ENCODE measurements at regions not wholly inside any gene's neighbourhood (a gene's known extent, or its start where the extent isn't known, plus 50 kb on each side); places are given as distances from the start of the nearest gene placed in this dataset.
"Not testable (repeated sequence)": the region's sequence is repeated elsewhere in the genome, so short reads cannot be mapped to it uniquely, and the experiment has no call there.

DNA sequence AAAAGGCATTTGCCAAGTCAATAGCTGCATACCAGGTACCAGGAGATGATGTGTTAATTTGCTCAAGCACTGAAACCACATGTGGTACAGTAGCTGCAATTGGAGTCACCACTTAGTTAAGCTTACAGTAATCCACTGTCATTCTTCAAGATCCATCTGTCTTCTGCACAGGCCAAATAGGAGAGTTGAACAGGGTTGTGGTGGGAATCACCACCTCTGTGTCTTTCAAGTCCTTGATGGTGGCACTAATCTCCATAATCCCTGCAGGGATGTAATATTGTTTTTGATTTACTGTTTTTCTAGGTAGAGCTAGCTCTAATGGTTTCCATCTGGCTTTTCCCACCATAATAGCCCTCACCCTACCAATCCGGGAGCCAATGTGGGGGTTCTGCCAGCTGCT is 91.9 kb downstream of the FCRL5 start:
- Mint-ChIP-seq H3K9me3 (no peaks in the 10 kb centered on the region), H3K27ac (no peak overlapping the region), H3K27me3 (ENCODE audit: low read depth) (no peaks in the 10 kb centered on the region)

DNA sequence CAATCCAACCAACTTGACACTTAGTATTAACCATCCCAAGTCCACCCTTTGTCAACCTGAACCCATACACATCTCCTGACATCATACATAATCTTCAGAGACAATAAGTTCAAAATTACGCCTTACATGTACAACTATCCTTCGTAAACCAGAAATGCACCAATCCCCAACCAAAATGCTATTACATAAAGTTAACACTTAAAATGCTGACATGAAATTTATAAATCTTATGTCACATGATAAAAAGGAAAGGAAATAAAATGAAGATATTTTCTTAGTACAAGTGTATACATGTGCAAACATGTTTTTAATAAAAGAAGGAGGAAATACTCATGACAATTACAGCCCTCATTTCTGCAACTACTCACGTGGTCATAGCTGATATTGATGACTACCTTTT is 95.0 kb downstream of the FCRL5 start:
- H3K36me3 Mint-ChIP-seq (ENCODE audit: low read depth), result no peaks in the 10 kb centered on the region
- H3K27me3 Mint-ChIP-seq (ENCODE audit: low read depth), result peaks cover 4% of the 10 kb centered on the region
- no peak overlapping the region for H3K4me3 Mint-ChIP-seq
- H3K9me3 Mint-ChIP-seq, result no peaks in the 10 kb centered on the region
- no peaks in the 10 kb centered on the region for H3K4me1 Mint-ChIP-seq (ENCODE audit: low read depth)
- H3K27ac Mint-ChIP-seq, result no peak overlapping the region

More for the DNA sequence above, 91.9 kb downstream of the FCRL5 start:
- no peaks in the 10 kb centered on the region for H3K36me3 Mint-ChIP-seq (ENCODE audit: low read depth)
- no peaks in the 10 kb centered on the region for H3K4me1 Mint-ChIP-seq (ENCODE audit: low read depth)
- no peak overlapping the region for H3K4me3 Mint-ChIP-seq

DNA sequence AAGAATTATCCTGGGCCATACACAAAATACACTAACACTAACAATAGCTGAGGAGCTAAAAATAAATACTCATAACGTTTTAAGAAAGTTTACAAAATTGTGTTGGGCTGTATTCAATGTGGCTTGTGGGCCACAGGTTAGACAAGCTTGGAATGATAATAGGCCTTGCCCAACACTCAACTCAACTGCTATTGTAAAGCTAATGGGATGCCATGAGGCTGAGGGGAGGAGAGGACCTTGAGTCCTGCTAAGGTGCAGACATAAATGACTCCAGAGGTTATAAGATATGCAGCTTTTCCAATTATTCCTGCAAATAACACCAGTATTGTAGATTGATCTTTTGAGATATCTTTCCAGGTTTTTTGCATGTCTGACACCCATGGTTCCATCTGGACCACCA is 97.0 kb downstream of the FCRL5 start:
- H3K4me1 Mint-ChIP-seq (ENCODE audit: low read depth), result no peaks in the 10 kb centered on the region
- no peaks in the 10 kb centered on the region for H3K9me3 Mint-ChIP-seq
- no peak overlapping the region for H3K27ac Mint-ChIP-seq
- no peaks in the 10 kb centered on the region for H3K36me3 Mint-ChIP-seq (ENCODE audit: low read depth)
- H3K4me3 Mint-ChIP-seq, result no peak overlapping the region
- H3K27me3 Mint-ChIP-seq (ENCODE audit: low read depth), result peaks cover 4% of the 10 kb centered on the region

DNA sequence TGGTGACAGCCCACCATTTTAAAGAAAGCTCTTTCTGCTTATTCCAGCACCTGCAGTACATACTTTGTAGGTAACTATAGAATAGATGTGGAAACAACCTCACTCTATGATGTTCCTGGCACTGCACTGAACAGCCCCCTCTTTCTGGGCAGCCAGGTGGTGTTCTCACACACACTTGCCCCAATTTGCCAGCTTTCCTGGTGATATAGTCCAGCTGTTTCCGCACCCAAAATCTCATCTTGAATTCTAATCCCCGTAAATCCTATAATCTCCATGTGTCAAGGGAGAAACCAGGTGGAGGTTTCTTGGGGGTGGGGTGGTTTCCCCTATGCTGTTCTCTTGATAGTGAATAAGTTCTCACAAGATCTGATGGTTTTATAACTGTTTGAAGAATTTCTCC is 102.2 kb downstream of the FCRL5 start:
- no peaks in the 10 kb centered on the region for H3K36me3 Mint-ChIP-seq (ENCODE audit: low read depth)
- H3K9me3 Mint-ChIP-seq, result no peaks in the 10 kb centered on the region
- peaks cover 2% of the 10 kb centered on the region for H3K27me3 Mint-ChIP-seq (ENCODE audit: low read depth)
- H3K4me3 Mint-ChIP-seq, result no peak overlapping the region
- no peaks in the 10 kb centered on the region for H3K4me1 Mint-ChIP-seq (ENCODE audit: low read depth)
- no peak overlapping the region for H3K27ac Mint-ChIP-seq

DNA sequence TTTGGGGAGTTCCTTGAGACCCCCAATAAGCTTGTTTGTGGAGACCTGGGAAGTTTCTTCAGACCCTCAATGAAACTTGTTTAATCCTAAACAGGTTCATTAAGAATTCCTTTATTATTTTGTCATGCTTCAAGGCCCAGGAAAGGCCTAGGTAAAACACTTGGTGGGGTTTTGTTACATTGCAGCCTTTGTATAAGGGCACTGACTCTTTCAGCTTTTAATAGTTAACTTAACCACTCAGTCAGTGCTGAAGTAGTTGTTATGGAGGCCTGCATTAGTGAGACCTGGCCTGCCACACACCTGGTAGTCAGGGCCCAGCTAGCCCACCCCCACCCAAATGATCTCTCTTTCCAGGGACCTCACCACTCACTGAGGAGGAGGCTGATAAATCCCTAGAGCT is 103.7 kb downstream of the FCRL5 start:
- no peaks in the 10 kb centered on the region for H3K4me1 Mint-ChIP-seq (ENCODE audit: low read depth)
- H3K4me3 Mint-ChIP-seq, result no peak overlapping the region
- no peak overlapping the region for H3K27ac Mint-ChIP-seq
- H3K27me3 Mint-ChIP-seq (ENCODE audit: low read depth), result no peaks in the 10 kb centered on the region
- no peaks in the 10 kb centered on the region for H3K9me3 Mint-ChIP-seq
- no peaks in the 10 kb centered on the region for H3K36me3 Mint-ChIP-seq (ENCODE audit: low read depth)

DNA sequence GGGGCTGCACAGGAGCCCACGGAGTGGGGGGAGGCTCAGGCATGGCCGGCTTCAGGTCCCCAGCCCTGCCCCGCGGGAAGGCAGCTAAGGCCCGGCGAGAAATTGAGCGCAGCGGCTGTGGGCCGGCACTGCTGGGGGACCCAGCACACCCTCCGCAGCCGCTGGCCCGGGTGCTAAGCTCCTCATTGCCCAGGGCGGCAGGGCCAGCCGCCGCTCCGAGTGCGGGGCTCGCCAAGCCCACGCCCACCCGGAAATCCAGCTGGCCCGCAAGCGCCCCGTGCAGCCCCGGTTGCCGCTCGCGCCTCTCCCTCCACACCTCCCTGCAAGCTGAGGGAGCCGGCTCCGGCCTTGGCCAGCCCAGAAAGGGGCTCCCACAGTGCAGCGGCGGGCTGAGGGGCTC is 106.0 kb downstream of the FCRL5 start:
- H3K27me3 Mint-ChIP-seq (ENCODE audit: low read depth); H3K36me3 Mint-ChIP-seq (ENCODE audit: low read depth); H3K4me3 Mint-ChIP-seq; H3K4me1 Mint-ChIP-seq (ENCODE audit: low read depth); H3K27ac Mint-ChIP-seq; H3K9me3 Mint-ChIP-seq: not testable (repeated sequence)

DNA sequence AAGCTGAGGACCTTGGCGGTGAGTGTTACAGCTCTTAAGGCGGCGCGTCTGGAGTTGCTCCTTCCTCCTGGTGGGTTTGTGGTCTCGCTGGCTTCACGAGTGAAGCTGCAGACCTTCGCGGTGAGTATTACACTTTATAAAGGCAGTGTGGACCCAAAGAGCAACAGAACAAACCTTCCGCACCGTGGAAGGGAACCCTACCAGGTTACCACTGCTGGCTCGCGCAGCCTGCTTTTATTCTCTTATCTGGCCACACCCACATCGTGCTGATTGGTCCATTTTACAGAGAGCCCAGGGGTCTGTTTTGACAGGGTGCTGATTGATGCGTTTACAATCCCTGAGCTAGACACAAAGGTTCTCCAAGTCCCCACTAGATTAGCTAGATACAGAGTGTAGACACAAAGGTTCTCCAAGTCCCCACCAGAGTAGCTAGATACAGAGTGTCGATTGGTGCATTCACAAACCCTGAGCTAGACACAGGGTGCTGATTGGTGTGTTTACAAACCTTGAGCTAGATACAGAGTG is 106.6 kb downstream of the FCRL5 start:
- not testable (repeated sequence) for H3K4me1 Mint-ChIP-seq (ENCODE audit: low read depth); H3K9me3 Mint-ChIP-seq; H3K36me3 Mint-ChIP-seq (ENCODE audit: low read depth); H3K4me3 Mint-ChIP-seq; H3K27ac Mint-ChIP-seq; H3K27me3 Mint-ChIP-seq (ENCODE audit: low read depth)

DNA sequence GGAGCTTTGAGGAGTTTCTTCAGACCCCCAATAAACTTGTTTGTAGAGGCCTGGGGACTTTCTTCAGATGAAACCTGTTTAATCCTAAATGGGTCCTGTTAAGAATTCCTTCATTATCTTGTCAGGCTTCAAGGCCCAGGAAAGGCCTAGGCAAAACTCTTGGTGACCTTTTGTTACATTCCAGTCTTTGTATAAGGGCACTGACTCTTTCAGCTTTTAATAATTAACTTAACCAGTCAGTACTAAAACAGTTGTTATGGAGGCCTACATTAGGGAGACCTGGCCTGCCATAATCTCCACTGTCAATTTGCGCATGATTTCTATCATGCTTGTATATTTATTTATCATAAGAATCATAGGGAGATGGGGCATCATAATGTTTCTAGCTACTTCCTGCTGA is 110.2 kb downstream of the FCRL5 start:
- H3K27me3 Mint-ChIP-seq (ENCODE audit: low read depth), result no peaks in the 10 kb centered on the region
- no peaks in the 10 kb centered on the region for H3K4me1 Mint-ChIP-seq (ENCODE audit: low read depth)
- no peaks in the 10 kb centered on the region for H3K9me3 Mint-ChIP-seq
- H3K36me3 Mint-ChIP-seq (ENCODE audit: low read depth), result no peaks in the 10 kb centered on the region
- no peak overlapping the region for H3K4me3 Mint-ChIP-seq
- no peak overlapping the region for H3K27ac Mint-ChIP-seq

DNA sequence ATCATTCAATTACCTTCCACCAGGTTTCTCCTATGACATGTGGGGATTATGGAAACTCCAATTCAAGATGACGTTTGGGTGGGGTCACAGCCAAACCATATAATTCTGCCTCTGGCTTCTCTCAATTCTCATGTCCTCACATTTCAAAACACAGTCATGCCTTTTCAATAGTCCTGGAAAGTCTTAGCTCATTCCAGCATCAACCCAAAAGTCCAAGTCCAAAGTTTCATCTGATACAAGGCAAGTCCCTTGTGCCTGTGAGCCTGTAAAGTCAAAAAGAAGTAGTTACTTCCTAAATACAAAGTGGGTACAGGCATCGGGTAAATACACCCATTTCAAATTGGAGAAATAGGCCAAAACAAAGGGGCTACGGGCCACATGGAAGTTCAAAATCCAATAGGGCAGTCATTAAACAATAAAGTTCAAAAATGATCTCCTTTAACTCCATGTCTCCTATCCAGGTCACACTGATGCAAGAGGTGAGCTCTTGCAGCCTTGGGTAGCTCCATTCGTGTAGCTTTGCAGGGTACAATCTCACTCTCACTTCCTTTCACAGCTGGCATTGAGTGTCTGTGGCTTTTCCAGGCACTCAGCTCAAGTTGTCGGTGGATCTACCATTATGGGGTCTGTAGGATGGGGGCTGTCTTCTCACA is 112.9 kb downstream of the FCRL5 start:
- peaks cover 11% of the 10 kb centered on the region for H3K27me3 Mint-ChIP-seq (ENCODE audit: low read depth)
- no peak overlapping the region for H3K4me3 Mint-ChIP-seq
- no peak overlapping the region for H3K27ac Mint-ChIP-seq
- H3K9me3 Mint-ChIP-seq, result no peaks in the 10 kb centered on the region
- H3K36me3 Mint-ChIP-seq (ENCODE audit: low read depth), result no peaks in the 10 kb centered on the region
- H3K4me1 Mint-ChIP-seq (ENCODE audit: low read depth), result no peaks in the 10 kb centered on the region

DNA sequence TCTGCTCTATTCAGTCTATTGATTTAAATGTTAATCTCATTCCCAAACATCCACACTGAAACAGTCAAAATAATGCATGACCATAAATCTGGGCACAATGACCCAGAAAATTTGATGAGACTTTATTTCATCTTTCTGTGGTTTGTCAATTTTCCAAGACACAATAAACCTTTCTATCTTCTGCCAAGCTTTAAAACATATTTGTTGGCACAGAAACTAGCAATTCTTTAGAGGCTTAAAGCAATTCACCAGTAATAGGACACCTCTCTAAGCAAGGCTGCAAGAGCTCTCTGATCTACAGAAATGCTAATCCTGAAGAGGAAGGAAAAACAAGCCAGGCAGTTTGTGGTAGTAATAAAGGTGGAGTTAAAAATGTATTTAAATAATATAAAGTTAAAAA is 113.7 kb downstream of the FCRL5 start:
- no peaks in the 10 kb centered on the region for H3K4me1 Mint-ChIP-seq (ENCODE audit: low read depth)
- no peaks in the 10 kb centered on the region for H3K9me3 Mint-ChIP-seq
- H3K36me3 Mint-ChIP-seq (ENCODE audit: low read depth), result no peaks in the 10 kb centered on the region
- peaks cover 12% of the 10 kb centered on the region for H3K27me3 Mint-ChIP-seq (ENCODE audit: low read depth)
- H3K4me3 Mint-ChIP-seq, result no peak overlapping the region
- no peak overlapping the region for H3K27ac Mint-ChIP-seq

DNA sequence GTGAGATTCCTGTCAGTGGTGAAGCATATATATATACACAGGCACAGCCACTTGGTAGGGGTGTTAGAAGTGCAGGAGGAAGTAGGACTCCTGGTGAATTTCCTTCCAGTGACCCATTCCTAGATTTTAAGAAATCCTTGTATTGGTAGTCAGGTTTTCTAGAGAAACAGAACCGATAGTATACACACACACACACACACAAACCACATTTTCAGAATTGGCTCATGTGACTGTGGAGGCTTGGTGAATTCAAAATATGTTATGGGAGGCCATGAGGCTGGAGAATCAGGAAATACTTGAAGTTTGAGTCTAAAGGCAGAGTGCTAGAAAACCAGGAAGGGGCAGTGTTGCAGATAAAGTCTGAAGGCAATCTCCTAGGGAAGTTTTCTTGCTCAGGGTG is 114.2 kb downstream of the FCRL5 start:
- H3K9me3 Mint-ChIP-seq, result no peaks in the 10 kb centered on the region
- peaks cover 12% of the 10 kb centered on the region for H3K27me3 Mint-ChIP-seq (ENCODE audit: low read depth)
- H3K27ac Mint-ChIP-seq, result no peak overlapping the region
- H3K4me3 Mint-ChIP-seq, result no peak overlapping the region
- no peaks in the 10 kb centered on the region for H3K4me1 Mint-ChIP-seq (ENCODE audit: low read depth)
- H3K36me3 Mint-ChIP-seq (ENCODE audit: low read depth), result no peaks in the 10 kb centered on the region

DNA sequence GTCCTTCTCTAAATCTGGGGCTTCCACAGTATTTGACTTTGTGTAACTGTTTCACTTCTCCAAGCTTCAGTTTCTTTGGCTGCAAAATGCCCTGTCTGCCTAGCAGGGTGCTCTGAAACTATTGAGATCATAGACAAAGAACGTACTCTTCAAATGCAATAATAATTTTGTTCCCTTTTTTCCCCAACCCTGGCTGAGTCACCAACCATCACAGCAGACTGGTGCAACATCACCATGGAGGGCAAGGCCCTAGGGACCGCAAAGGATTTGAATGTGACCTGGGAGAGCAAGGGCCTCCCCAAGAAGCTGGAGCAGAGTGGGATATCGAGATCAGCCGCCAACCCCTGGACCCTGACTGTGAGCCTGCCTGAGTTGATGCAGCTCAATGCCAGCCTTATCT is 115.0 kb downstream of the FCRL5 start:
- Mint-ChIP-seq H3K27ac (no peak overlapping the region), H3K9me3 (no peaks in the 10 kb centered on the region), H3K27me3 (ENCODE audit: low read depth) (peaks cover 12% of the 10 kb centered on the region), H3K4me1 (ENCODE audit: low read depth) (no peaks in the 10 kb centered on the region), H3K36me3 (ENCODE audit: low read depth) (no peaks in the 10 kb centered on the region), H3K4me3 (no peak overlapping the region)

DNA sequence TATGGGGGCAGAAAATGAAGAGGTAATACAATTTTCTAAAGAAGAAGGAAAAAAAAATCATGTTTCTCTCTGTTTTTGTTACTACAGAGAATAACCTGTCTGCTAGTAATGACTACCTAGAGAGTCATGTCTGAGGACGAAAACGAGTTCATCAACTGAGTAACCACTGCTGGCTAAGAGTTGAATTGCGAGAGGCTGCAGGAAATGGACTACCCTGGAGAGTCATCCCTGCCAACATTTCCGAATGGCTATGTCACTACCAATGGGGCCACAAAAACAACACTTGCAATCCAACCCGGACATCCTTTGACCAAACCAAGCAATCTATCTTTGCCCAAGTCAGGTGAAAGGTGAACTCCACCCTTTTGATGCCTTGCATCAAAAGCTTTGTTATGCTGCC is 120.6 kb downstream of the FCRL5 start:
- no peaks in the 10 kb centered on the region for H3K36me3 Mint-ChIP-seq (ENCODE audit: low read depth)
- no peaks in the 10 kb centered on the region for H3K9me3 Mint-ChIP-seq
- H3K4me1 Mint-ChIP-seq (ENCODE audit: low read depth), result no peaks in the 10 kb centered on the region
- H3K27me3 Mint-ChIP-seq (ENCODE audit: low read depth), result peaks cover 16% of the 10 kb centered on the region
- no peak overlapping the region for H3K27ac Mint-ChIP-seq
- no peak overlapping the region for H3K4me3 Mint-ChIP-seq

DNA sequence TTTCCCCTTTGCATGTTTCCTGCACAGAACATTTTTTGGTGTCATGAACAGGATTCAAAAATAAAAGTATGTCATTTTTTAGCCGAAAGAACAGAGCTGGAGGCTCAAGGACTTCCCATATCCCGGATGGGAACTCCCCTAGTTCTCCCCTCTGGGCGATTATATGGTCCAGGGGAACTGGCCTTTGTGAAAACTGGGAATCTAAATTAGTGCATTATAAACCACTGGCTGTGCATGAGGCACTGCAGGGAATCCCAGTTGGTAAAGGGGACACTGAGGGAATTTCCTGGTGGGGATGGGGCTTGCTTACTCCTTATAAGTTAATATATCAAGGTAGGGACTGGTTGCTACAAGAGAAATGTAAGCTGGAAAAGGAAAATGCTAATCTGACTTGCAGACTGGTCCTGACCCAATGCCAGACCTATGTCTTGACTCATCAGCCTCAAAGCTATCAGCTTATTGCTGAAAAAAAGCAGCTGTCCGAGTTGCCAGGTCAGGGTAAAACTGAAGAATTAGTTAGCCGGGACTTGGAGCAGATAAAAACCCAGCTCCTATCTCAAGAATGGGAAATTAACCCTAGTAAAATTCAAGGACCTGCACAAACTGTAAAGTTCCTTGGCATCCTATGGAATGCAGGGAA is 122.6 kb downstream of the FCRL5 start:
- Mint-ChIP-seq H3K27me3 (ENCODE audit: low read depth) (peaks cover 7% of the 10 kb centered on the region), H3K36me3 (ENCODE audit: low read depth) (no peaks in the 10 kb centered on the region), H3K4me1 (ENCODE audit: low read depth) (no peaks in the 10 kb centered on the region), H3K4me3 (no peak overlapping the region), H3K27ac (no peak overlapping the region), H3K9me3 (no peaks in the 10 kb centered on the region)

DNA sequence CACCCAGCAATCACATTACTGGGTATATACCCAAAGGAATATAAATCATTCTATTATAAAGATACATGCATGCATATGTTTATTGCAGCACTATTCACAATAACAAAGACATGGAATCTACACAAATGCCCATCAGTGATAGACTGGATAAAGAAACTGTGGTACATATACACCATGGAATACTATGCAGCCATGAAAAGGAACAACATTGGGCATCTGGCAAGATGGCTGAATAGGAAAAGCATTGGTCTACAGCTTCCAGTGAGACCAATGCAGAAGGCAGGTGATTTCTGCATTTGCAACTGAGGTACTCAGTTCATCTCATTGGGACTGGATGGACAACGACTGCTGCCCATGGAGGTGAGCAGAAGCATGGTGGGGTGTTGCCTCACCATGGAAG is 128.6 kb downstream of the FCRL5 start:
- not testable (repeated sequence) for H3K4me3 Mint-ChIP-seq; H3K27me3 Mint-ChIP-seq (ENCODE audit: low read depth); H3K9me3 Mint-ChIP-seq; H3K4me1 Mint-ChIP-seq (ENCODE audit: low read depth); H3K27ac Mint-ChIP-seq; H3K36me3 Mint-ChIP-seq (ENCODE audit: low read depth)
